Stimulated activated CD4-positive, alpha-beta T cell treated with anti-CD3 and anti-CD28 coated beads, Interleukin-4, amount 100 ng/mL, for 48 hours (primary cell): ENCODE measurements at regions not wholly inside any gene's neighbourhood (a gene's known extent, or its start where the extent isn't known, plus 50 kb on each side); places are given as distances from the start of the nearest gene placed in this dataset.
"Not testable (repeated sequence)": the region's sequence is repeated elsewhere in the genome, so short reads cannot be mapped to it uniquely, and the experiment has no call there.

Source experiments
- DNase-seq, 2 donors: peaks; one replicate each; pipeline ENCODE4 v3.0.0-alpha.2; 2020; ENCODE audit warnings: low read depth in 2 of 2

DNA sequence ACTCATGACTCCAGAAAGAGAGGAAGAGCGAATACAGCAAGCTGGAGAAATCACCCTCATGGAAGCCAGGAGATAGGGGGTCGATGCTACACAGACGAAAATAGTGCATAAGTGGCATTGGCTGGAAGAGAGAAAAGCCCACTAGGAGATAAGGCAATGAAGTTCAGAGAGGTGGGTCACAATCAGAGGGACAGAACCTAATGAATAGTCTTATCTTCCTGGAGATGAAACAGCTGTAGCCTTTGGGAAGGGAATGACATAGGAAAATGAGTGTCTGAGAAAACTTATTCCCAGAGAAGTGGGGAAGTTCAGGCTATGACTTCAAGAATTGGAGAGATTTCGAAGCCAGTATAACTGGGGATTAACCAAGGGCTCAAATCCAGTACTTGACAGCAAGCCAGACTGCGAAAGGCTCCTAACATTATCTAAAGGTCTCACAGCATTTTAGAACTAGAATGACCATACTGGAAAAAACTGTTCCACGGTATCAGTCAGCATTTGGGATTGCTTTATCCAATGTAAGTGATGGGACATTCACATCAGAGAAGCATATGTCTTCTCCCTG lies 211.1 kb downstream of the ZNF365 start:
- DNase-seq: no peak

DNA sequence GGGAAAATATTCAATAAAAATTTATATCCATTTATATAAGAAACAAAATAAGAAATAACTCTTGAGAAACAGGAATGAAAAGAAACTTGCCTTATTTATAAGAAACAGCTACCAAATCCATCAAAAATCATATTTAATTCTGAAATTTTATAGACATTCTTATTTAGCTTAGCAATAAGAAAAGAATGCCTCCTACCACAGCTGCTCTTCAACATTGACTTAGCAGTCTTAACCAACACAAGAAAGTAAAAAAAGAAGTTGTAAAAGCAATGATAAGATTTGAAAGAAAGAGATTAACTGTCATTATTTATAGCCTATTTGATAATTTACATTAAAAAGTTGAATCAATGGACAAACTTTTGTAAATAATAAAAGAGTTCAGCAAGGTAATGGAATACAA lies 212.8 kb downstream of the ZNF365 start:
- no peak for DNase-seq

- no peak for DNase-seq
These were observed 213.9 kb downstream of the ZNF365 start for GRCh38 chr10:62588116-62588515.

DNA sequence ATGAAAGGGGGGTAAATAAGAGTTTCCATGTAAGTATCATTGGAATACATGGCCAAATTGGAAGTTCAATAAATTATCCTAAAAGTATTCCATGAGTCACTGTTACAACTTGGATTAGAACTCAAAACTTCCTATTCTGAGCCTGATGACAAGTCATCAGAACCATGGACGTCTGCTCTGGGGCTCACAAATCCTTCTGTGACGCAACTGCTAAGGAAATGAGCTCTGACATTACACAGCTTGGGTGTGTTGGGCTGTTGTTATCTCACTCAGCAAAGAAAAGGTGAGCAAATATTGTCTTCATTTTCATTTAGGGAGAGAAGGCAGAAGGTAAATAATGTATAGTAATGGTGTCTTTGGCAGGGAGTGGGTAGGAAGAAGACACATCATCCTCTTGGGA lies 214.8 kb upstream of the ADO start:
- DNase-seq: no peak

DNA sequence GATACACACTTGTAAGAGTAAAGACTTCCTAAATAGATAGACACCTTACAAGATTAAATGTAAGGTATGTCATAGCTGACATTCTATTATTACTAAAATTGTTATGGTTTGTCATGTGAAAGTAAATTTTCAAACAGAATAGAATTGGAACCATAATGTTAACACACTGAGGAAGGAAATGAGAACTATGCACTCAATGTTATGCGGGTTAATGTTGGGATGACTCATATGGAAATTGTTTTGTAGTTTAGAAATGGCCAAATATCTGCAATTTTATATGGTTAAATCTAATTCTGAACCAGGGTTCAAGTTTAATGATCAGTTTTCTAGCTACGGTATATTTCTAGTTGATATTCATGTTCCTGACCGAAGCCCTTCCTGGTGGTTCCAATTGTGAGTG lies 214.2 kb upstream of the ADO start:
- DNase-seq: no peak

GRCh38 chr10:62594093-62594520 lies 210.4 kb upstream of the ADO start:
- DNase-seq: peak; percentile 31 to 34

- no peak for DNase-seq
These were observed 207.3 kb upstream of the ADO start for GRCh38 chr10:62597226-62597625.

DNA sequence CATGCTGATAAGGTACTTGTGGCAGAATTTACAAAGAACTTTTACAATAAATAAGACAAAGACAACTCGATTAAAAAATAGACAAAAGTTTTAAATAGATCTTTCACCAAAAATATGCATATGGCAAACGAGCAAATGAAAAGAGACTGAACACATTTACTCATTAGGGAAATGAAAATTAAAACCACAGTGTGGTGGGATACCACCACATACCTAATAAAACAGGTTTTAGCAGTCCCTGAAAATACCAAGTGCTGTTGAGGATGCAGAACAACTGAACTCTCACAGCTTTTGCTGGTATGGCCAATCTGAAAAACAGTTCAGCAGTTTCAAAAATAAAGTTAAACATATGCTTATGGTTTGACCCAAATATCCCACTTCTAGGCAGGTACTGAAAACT lies 205.4 kb upstream of the ADO start:
- no peak for DNase-seq

DNA sequence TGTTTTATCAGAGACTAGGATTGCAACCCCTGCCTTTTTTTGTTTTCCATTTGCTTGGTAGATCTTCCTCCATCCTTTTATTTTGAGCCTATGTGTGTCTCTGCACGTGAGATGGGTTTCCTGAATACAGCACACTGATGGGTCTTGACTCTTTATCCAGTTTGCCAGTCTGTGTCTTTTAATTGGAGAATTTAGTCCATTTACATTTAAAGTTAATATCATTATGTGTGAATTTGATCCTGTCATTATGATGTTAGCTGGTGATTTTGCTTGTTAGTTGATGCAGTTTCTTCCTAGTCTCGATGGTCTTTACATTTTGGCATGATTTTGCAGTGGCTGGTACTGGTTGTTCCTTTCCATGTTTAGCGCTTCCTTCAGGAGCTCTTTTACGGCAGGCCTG lies 198.0 kb upstream of the ADO start:
- not testable (repeated sequence) for DNase-seq

GRCh38 chr10:62608189-62608875 lies 196.2 kb upstream of the ADO start:
- DNase-seq: not testable (repeated sequence)

- DNase-seq: peak; percentile 62
These were observed 193.8 kb upstream of the ADO start for GRCh38 chr10:62610649-62611229.

DNA sequence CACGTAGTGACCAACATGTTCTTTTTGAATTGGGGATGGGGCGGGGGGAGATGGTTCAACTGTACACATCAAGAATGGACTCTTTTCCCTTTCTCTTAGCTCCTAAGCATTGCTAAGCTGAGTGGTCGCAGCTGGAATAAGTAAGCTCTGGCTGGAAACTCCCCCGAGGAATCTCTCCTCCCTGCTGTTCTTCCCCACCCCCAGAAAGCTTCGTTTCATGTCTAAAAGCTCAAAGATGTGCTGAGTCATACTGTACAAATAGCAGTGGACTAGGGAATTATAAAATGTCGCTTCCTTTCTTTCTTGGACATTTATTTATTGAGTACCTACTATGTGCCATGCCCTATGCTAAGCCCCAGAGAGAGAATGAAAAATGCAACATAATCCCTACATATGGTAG lies 191.1 kb upstream of the ADO start:
- DNase-seq: no peak

GRCh38 chr10:62613859-62614258 lies 190.7 kb upstream of the ADO start:
- no peak for DNase-seq

- peak in 1 of 2 donors; percentile 32 for DNase-seq
These were observed 189.9 kb upstream of the ADO start for GRCh38 chr10:62614389-62615157.

- no peak for DNase-seq
These were observed 187.5 kb upstream of the ADO start for GRCh38 chr10:62616885-62617590.

DNA sequence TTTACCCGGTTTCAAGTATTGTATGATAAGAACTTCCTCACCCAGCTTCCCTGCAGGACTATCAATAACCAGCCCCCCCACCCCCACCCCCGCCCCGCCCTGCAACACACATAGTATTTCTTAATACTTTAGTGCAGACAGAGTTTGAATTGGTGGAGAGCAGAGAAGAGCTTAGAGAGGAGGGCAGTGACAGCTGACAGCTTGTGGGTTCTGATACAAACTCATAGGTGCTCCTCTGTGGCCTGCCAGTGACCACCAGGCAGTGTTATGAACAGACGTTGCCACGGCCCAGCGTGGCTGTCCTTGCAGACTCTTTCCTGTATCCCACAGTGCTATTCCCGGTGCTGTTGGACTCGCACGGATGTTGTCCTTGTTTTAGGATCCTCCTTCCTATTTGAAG lies 186.9 kb upstream of the ADO start:
- DNase-seq: no peak

DNA sequence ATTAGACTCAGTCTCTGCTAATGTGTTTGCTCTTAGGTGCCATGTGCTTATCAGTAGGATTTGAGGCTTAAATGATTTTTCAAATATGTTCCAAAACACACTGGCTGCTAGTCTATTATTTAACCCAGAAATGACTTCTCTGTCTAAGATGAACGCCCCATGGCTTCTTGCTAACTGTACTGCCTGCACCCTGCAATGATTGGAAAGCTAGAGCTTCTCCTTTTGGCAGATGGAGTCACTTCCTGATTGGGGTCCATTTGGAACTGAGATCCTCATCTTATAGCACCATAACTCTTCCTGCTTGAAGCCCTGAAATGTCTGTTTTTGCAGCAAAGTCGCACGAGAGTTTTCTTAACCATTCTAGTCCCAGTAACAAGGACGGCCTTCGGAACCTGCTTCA lies 186.5 kb upstream of the ADO start:
- DNase-seq: no peak

DNA sequence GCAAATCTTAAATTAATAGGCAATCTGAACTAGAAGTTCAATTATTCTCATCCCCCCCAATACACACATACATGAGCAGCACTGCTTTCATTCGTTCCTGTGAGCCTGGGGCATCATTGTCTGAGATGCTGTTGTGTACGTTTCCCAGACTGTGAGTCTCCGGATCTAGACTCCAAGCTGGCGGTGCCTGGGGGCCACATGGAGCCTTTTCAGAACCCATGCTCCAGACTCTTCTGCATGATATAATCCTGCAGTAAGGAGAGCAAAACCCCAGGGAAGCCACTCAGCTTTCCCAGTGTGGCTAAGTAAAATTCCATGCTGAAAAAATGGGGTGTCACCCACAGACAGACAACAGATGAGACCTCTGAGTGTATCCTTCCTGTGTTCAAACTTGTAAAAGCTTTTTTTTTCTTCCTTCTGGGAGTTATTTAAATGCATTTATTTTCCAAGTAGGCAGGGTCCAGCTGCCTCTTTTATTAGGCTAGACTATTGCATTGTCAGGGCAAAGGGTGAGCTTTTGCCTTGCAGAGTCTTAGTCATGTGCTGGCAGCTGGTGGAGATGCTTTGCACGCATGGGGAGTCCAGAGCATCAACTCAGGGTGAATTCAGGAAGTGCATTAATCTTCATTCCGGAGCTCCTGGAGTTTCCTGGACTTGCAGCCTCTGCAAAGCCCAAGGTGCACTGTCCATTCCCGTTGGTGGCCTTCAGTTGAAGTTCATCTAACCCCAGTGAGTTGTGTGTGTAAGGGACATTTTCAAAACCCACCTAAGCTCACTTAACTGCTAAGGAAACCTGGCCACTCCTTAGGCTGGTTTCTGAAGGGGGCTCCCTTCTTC lies 185.7 kb upstream of the ADO start:
- no peak for DNase-seq

- DNase-seq: no peak
These were observed 185.1 kb upstream of the ADO start for GRCh38 chr10:62619413-62619738.

- no peak for DNase-seq
These were observed 184.0 kb upstream of the ADO start for GRCh38 chr10:62620491-62620890.

- DNase-seq: no peak
These were observed 181.3 kb upstream of the ADO start for GRCh38 chr10:62623223-62623622.
